SH-SY5Y (cell line): ENCODE measurements at regions not wholly inside any gene's neighbourhood (a gene's known extent, or its start where the extent isn't known, plus 50 kb on each side); places are given as distances from the start of the nearest gene placed in this dataset.

Source experiments
- GATA2 ChIP-seq: IDR thresholded peaks from 2 replicates; pipeline ENCODE4 v1.6.1; 2011; ENCODE audit warnings: mild to moderate bottlenecking, low read depth, low read length
- GATA3 ChIP-seq: IDR thresholded peaks from 2 replicates; pipeline ENCODE4 v1.6.1; 2011; ENCODE audit warnings: low read depth, mild to moderate bottlenecking, low read length, moderate library complexity

DNA sequence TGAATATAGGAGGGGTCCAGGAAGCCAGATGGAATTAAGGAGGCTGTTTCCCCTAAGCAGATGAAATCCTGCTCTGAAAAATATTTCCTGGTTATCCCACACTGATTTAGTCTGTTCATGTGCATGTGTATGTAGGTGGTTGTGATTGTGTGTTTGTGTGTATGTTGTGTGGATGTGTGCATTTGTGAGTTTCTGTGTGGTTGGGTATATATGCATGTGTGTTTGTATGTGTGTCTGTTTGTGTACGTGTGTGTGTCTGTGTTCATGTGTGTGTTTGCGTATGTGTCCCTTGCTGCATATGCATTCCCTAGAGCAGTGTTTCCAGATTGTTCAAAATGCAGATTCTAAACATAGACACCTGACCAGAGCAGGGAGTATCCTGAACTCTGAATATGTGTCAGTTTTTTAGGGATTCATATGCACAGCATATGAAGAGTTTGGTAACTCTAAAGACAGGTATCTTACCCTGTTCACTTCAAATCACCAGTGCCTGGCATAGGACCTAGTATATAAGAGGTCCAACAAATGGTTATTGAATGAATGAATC is 239.8 kb downstream of the MAFB start:
- no peak for TF ChIP-seq GATA3
- no peak for TF ChIP-seq GATA2

- TF ChIP-seq GATA3 (no peak), GATA2 (no peak)
Observed at GRCh38 chr20:40446888-40447287, 242.1 kb downstream of the MAFB start.

GRCh38 chr20:40444516-40444915 is 244.5 kb downstream of the MAFB start:
- TF ChIP-seq GATA3: no peak
- TF ChIP-seq GATA2: no peak

DNA sequence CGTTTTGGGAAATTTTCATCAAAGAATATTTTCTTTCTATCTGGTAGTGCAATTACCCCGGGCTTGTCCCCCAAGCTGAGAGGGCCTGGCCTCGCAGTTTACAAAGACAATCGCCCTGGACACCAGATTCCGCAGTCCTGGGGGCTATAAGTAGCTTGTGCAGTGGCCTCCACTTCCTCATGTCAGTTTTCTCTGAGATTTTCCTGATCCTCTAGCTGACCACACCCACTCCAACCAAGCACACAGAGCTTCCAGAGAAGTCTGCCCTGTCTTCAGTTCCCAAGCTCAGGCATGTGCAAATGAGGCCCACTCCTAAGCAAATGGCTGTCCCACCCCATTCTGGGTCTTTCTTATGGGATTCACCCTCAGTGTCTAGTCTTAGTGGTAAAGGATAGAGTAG is 245.3 kb downstream of the MAFB start:
- TF ChIP-seq GATA3 (no peak), GATA2 (no peak)

DNA sequence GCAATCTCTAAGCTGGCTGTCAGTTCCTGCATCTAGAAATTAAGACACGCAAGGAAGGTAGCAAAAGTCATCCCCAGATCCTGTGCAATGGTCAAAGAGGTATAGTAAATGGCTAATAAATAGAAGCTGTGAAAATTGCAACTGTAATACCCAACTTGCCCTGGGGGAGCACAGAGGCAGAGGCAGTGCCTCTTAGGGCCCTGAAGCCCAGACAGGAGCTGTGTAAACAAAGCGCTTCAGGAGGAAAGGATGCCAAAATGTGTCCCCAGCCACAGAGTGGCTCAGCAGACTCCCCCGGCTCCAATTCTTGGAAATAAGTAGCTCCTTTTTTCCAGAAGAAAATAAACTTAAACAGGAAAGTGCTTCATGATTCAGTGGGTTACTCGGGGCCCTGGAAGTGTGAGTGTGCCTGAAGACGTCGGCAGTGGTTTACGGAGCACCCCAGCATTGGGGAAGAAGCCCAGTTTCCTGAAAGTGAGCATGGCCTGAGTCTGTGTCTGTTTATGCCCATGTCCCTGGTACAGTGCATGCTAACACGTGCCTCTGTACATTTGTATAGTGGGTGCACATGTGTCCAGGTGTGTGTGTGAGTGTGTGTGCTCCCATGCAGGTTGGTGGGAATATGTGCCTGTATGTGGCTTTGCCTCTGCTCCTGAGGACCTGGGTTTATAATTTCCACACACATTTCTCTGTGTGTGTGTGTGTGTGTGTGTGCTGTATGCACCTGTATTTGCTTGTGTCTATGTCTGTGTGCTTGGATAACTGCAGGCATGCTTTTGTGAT is 246.7 kb downstream of the MAFB start:
- TF ChIP-seq GATA2: no peak
- no peak for TF ChIP-seq GATA3

DNA sequence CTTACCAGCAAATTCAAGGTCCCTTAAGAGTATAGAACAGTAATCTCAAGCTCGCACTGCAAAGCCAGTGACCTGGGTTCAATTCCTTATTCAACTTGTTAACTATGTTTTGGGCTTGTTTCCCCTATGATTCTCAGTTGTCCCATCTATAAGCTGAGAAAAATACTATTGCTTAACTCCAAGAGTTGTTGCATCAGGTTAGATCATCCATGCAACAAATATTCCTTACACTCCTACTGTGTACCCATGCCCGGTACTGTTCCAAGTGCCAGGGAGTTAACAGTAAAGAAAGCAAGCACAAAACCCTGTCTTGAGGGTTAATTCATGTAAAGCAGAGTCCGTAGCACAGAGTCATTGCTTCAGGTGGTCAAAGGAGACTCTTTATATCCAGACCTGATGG is 247.3 kb downstream of the MAFB start:
- TF ChIP-seq GATA2 (no peak), GATA3 (no peak)

GRCh38 chr20:40438161-40438830 is 250.7 kb downstream of the MAFB start:
- TF ChIP-seq GATA2 (no peak), GATA3 (no peak)

GRCh38 chr20:40436011-40436410 is 253.0 kb downstream of the MAFB start:
- no peak for TF ChIP-seq GATA2
- TF ChIP-seq GATA3: no peak

DNA sequence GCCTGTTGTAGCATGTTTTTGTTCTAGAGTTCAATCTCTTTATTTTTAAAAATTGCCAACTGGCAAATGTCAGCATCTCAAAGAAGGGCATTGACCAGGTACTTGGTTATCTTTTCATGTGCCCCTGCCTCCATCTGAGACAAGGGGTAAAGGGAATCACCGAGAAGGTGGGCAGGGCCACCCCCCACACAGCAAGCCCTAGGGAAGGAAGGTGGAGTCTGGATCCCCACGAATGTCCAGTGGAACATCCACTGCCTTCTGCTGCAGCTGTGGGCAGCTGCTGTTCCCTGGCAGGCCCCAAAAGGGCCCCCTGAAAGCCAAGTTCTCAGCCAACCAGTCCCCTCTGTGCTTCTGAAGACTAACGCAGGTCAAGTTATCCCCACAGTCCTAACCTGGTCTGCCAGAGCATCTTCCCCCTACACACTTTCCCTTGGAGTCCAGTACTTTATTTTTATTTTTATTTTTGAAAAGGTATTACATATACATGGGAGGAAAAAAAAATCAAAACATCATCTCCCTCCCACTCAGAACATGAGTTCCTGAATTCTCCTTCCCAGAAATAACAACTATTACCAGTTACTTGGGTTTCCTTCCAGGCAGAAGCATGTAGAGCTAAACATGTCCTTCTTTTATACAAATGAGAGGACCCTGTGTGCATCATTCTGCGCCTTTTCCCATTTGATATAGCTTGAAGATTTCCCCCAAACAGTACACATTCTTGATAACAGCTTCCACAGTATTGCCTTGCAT is 253.7 kb downstream of the MAFB start:
- TF ChIP-seq GATA3: no peak
- TF ChIP-seq GATA2: no peak

- TF ChIP-seq GATA3 (no peak), GATA2 (no peak)
Observed at GRCh38 chr20:40434122-40434521, 254.9 kb downstream of the MAFB start.

GRCh38 chr20:40433341-40433861 is 255.6 kb downstream of the MAFB start:
- no peak for TF ChIP-seq GATA2
- no peak for TF ChIP-seq GATA3

DNA sequence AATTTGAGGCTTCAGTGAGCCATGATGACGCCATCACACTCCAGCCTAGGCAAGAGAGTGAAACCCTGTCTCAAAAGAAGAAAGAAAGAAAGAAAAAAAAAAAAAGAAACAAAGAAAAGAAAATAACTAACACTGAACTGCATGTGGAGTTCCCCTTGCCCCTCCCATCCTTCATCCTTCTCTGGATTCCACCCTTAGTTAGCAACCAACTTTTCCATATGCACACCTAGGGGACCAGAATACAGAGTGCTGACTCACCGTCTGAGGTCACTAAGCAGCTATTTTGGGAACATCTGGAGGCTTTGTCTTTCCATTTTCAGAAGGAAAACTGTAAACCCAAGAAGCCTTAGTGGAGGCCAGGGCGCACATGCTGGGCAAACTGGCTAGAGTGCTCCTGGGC is 257.4 kb downstream of the MAFB start:
- TF ChIP-seq GATA3 (no peak), GATA2 (no peak)

- TF ChIP-seq GATA3 (no peak), GATA2 (no peak)
Observed at GRCh38 chr20:40431112-40431511, 257.9 kb downstream of the MAFB start.

- TF ChIP-seq GATA2 (no peak), GATA3 (no peak)
Observed at GRCh38 chr20:40427026-40427425, 262.0 kb downstream of the MAFB start.
